Lung (tissue), 11 donors: ENCODE measurements at regions not wholly inside any gene's neighbourhood (a gene's known extent, or its start where the extent isn't known, plus 50 kb on each side); places are given as distances from the start of the nearest gene placed in this dataset.

Experiments
- ATAC-seq: fragments of 200-7000 bp; cut with Tn5 transposase; one replicate; pipeline ENCODE4 v1.9.1; 2020; ENCODE audit warnings: moderate number of reproducible peaks; ENCODE audit not compliant: insufficient read depth, low FRiP score
- DNase-seq, 3 donors: peaks; one replicate each; pipeline ENCODE4 v3.0.0-alpha.2; 2013 to 2017
- H3K27ac ChIP-seq, 2 donors: one replicate each; pipeline ENCODE4 v1.5.1; 2013; ENCODE audit warnings: mild to moderate bottlenecking in 2 of 2, moderate library complexity in 2 of 2, control low read depth in 1 of 2, inconsistent platforms in 1 of 2, low read depth in 1 of 2, low read length in 1 of 2
- H3K27me3 ChIP-seq, 3 donors: one replicate each; pipeline ENCODE4 v1.5.1; 2013; ENCODE audit warnings: low read length in 2 of 3; ENCODE audit not compliant: control insufficient read depth in 3 of 3, insufficient read depth in 3 of 3
- H3K36me3 ChIP-seq, 4 donors: one replicate each; pipeline ENCODE4 v1.5.1; 2013; ENCODE audit warnings: low read length in 4 of 4, mild to moderate bottlenecking in 1 of 4, moderate library complexity in 1 of 4; ENCODE audit not compliant: control insufficient read depth in 4 of 4, insufficient read depth in 4 of 4
- H3K4me1 ChIP-seq, 5 donors: one replicate each; pipeline ENCODE4 v1.5.1; 2013; ENCODE audit warnings: low read length in 5 of 5, mild to moderate bottlenecking in 2 of 5, moderate library complexity in 1 of 5; ENCODE audit not compliant: control insufficient read depth in 5 of 5, insufficient read depth in 5 of 5
- H3K4me3 ChIP-seq: one replicate; pipeline ENCODE4 v1.5.1; 2013; ENCODE audit warnings: mild to moderate bottlenecking, control low read depth, moderate library complexity
- H3K9ac ChIP-seq, 2 donors: one replicate each; pipeline ENCODE4 v1.5.1; 2013; ENCODE audit warnings: low read length in 2 of 2, control low read depth in 1 of 2; ENCODE audit not compliant: insufficient read depth in 1 of 2
- H3K9me3 ChIP-seq, 4 donors: one replicate each; pipeline ENCODE4 v1.5.1; 2013; ENCODE audit warnings: low read length in 3 of 4, mild to moderate bottlenecking in 1 of 4, moderate library complexity in 1 of 4; ENCODE audit not compliant: control insufficient read depth in 4 of 4, insufficient read depth in 3 of 4
- CTCF ChIP-seq: IDR thresholded peaks from 2 replicates; pipeline ENCODE4 v1.5.1; 2012; ENCODE audit warnings: mild to moderate bottlenecking; ENCODE audit errors: control extremely low read depth, extremely low read depth
- WGBS, 2 donors: extraction: QIAGEN DNeasy Blood & Tissue Kit; methylation state at CpG; one replicate each; pipeline ENCODE4 v1.1.7; 2013; 5-methylcytosine and 5-hydroxymethylcytosine counted together
- donor health status: control.
- donor health status: control.
- donor health status: Bipolar disorder and iron deficiency.
- donor health status: healthy.
- donor health status: DM: yes; HTN: yes; CAD: no.

GRCh38 chr10:43961523-43962345 lies 313.1 kb upstream of the ZNF32 start:
- ATAC-seq (no peak), DNase-seq (no peak)
- H3K27ac ChIP-seq = no peak overlapping the region
- H3K36me3 ChIP-seq = no peaks in the 10 kb centered on the region
- H3K27me3 ChIP-seq = no peaks in the 10 kb centered on the region
- no peak overlapping the region for H3K4me3 ChIP-seq
- 82 to 84% methylated on average over 15 of the region's 15 CpGs for WGBS, 2 donors
- H3K4me1 ChIP-seq = peaks cover 0 to 17% (median 0%) of the 10 kb centered on the region in 5 donors
- TF ChIP-seq CTCF = no peak
- H3K9ac ChIP-seq = no peak overlapping the region
- H3K9me3 ChIP-seq = peaks cover 0 to 5% (median 0%) of the 10 kb centered on the region in 4 donors

GRCh38 chr10:43960981-43961380 lies 312.3 kb upstream of the ZNF32 start:
- no peak for DNase-seq
- Histone ChIP-seq H3K9me3 (peaks cover 0 to 3% (median 0%) of the 10 kb centered on the region in 4 donors), H3K9ac (no peak overlapping the region), H3K4me3 (no peak overlapping the region), H3K27ac (no peak overlapping the region), H3K4me1 (peaks cover 0 to 13% (median 0%) of the 10 kb centered on the region in 5 donors), H3K36me3 (no peaks in the 10 kb centered on the region), H3K27me3 (no peaks in the 10 kb centered on the region)
- ATAC-seq = no peak
- WGBS, 2 donors = 85 to 89% methylated on average over 4 of the region's 4 CpGs
- no peak for TF ChIP-seq CTCF

- Histone ChIP-seq H3K4me3 (no peak overlapping the region), H3K9ac (no peak overlapping the region), H3K4me1 (peaks cover 0 to 11% (median 0%) of the 10 kb centered on the region in 5 donors), H3K27ac (no peak overlapping the region), H3K36me3 (no peaks in the 10 kb centered on the region), H3K9me3 (peaks cover 0 to 2% (median 0%) of the 10 kb centered on the region in 4 donors), H3K27me3 (no peaks in the 10 kb centered on the region)
- DNase-seq (no peak), ATAC-seq (no peak)
- TF ChIP-seq CTCF = no peak
- WGBS, 2 donors = 95 to 99% methylated on average over 4 of the region's 4 CpGs
These were observed 311.8 kb upstream of the ZNF32 start for GRCh38 chr10:43960477-43960876.
